A673 (cell line): ENCODE measurements at regions not wholly inside any gene's neighbourhood (a gene's known extent, or its start where the extent isn't known, plus 50 kb on each side); places are given as distances from the start of the nearest gene placed in this dataset.

ENCODE experiments used
- CTCF ChIP-seq: fragments of 300-800, 200-600 bp; sonication (generic); conservative IDR thresholded peaks from 2 replicates; pipeline ENCODE4 v1.5.1; 2017; ENCODE audit warnings: low read depth, mild to moderate bottlenecking, antibody characterized with exemption, low read length, moderate library complexity, mixed read lengths
- EZH2 ChIP-seq: fragments of 200-600 bp; sonication (generic); IDR thresholded peaks from 2 replicates; pipeline ENCODE4 v1.6.1; 2017; ENCODE audit warnings: borderline replicate concordance, low read depth, mild to moderate bottlenecking, mixed read lengths, antibody characterized with exemption, low read length; ENCODE audit not compliant: poor library complexity, severe bottlenecking

DNA sequence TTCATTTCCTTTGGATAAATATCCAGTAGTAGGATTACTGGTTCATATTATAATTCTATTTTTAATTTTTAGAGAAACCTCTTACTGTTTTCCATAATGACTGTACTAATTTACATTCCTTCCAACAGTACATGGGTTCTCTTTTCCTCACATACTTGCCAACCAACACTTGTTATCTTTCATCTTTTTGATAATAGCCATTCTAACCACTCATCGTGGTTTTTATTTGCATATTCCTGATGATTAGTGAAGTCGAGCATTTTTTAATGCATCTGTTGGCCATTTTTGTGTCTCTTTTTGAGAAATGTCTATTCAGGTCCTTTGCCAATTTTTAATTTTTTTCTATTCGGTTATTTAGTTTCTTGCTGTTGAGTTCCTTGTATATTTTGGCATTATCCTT, 457.7 kb upstream of the PDE3A start:
- no peak for TF ChIP-seq EZH2
- TF ChIP-seq CTCF: no peak
